GM21515 (cell line): ENCODE measurements at regions not wholly inside any gene's neighbourhood (a gene's known extent, or its start where the extent isn't known, plus 50 kb on each side); places are given as distances from the start of the nearest gene placed in this dataset.

Source experiments
- ATAC-seq: cut with Tn5 transposase; IDR thresholded peaks from one replicate; pipeline ENCODE4 v1.9.1; 2021; ENCODE audit not compliant: unreplicated experiment

DNA sequence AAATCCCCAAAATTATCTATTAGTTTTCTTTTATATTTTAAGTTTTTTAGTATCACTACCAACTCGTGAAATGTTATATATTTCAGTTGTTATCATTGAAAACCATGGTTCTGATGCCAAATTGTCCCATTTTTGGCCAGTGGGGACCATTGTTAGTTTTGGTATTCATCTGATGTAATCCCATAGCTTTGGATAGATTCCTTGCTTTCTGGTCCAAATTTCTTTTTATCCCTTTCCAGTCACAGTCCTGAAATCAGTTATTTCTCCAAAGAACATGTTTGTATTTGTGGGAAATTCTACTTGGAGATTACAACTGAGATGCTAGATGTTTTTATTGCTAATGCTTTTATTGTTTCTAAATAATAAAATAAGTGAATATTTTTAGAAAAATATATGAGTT is 976.8 kb upstream of the CRIM1 start:
- ATAC-seq: no peak

DNA sequence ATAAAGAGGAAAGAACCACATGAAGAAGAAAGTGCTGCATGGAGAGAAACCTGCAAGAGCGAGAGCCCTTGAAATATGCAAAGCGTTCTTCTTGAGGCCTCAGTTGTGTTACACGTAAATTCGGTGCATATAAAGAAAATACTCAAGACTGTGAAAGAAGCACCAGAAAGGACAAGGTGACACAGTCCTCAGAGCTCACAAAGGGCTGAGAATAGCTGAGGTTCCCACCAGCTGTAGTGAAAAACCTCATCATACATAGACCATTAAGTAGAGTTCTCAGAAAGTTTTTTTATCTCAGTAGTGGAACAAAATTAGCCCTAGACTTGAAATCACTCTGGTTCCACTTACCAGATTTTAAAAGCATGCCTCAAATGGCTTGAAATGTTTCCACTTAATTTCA is 980.7 kb upstream of the CRIM1 start:
- ATAC-seq: no peak

DNA sequence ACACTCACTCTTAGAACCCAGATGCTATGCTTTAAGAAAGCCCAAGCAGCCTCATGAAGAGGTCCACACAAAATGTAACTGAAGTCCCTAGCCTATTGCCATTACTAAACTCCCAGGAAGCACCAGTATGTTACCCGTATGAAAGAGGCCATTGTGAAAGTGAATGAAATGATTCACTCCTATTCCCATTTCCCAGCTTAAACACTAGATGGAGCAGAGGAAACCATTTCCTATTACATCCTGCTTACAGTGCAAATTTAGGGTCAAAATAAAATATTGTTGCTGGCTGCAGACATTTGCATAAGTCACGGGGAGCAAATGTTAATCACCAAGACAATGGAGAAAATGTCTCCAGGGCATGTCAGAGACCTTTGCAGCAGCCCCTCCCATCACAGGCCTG is 989.7 kb upstream of the CRIM1 start:
- ATAC-seq: no peak

DNA sequence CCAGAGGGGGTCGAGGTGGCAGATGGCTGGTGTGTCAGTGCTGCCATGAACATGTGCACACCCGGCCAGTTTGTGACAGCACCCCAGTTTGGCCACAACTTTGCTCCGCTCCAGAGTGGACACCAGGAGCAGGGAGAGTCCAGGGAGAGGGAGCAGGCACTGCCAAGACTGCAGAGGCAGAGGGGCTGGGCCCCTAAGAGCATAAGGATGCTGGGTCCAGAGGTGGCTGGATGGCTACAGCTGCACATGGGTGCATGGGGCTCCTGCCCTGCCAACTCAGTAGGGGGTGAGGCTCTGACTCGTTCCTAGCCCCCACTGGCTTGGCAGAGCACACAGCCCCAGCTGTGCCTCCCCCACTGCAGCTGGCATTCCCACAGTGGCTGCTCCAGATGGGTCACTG is 999.2 kb upstream of the CRIM1 start:
- no peak for ATAC-seq

GRCh38 chr2:35355056-35355455 is 1000.5 kb upstream of the CRIM1 start:
- ATAC-seq: no peak

GRCh38 chr2:35347561-35347960 is 1008.0 kb upstream of the CRIM1 start:
- no peak for ATAC-seq

- ATAC-seq: no peak
These were observed 1012.4 kb upstream of the CRIM1 start for GRCh38 chr2:35343135-35343534.

DNA sequence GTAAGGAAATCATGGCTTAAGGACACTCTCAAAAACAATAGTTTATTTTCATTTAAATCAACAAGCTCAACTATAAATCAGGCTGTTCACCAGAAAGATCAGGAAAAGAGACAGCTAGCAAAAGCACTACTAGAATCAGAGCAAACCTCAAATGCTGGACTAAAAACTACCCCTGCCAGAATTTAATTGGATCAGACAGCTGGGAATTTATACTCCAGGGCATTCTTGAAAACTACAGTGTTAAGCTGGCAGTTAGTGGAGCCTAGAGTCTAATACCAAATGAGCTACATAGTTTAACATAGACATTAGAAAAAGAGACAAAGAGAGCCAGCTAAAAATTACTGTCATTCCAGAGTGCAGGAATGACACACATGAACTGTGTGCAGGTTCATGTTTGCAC is 1016.4 kb upstream of the CRIM1 start:
- ATAC-seq: no peak

GRCh38 chr2:35337922-35338321 is 1017.7 kb upstream of the CRIM1 start:
- no peak for ATAC-seq

GRCh38 chr2:35314049-35314448 is 1041.5 kb upstream of the CRIM1 start:
- no peak for ATAC-seq

- ATAC-seq: no peak
These were observed 1054.2 kb upstream of the CRIM1 start for GRCh38 chr2:35301369-35301768.

DNA sequence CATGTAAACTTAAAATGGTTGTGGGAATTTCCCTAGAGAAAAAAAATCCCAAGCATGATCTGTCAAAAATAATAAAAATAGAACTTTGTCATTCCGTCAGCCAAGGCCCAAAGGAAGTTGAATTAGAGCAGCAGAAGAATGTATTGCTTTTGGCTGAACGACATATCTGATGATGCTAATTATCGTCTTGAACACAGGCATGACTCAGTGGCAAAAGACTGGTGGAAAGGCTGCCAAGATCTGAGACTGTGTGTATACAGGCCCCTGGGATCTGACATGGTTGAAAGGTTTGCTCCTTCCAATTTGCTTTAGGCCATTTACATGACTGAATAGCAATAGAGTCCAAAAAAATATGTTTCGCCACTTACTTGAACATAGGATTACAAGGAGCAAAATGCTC is 1057.1 kb upstream of the CRIM1 start:
- no peak for ATAC-seq

DNA sequence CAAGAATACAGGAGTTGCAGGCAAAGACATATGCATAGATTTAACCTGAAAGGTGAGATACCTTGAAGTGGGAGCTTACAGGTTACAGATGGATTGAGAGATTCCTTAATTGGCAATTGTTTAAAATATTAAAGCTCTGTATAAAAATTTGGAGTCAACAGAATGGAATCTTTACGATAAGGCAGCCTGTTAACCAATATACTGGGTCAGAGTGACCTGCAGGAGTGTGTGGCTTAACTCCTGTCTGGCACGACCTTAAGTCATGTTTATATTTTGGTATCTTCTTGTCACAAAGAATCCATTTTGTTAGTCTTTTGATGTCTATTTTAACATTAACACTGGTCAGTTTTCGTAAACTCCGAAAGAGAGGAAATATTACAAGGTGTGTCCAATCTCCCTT is 1058.2 kb upstream of the CRIM1 start:
- ATAC-seq: no peak

DNA sequence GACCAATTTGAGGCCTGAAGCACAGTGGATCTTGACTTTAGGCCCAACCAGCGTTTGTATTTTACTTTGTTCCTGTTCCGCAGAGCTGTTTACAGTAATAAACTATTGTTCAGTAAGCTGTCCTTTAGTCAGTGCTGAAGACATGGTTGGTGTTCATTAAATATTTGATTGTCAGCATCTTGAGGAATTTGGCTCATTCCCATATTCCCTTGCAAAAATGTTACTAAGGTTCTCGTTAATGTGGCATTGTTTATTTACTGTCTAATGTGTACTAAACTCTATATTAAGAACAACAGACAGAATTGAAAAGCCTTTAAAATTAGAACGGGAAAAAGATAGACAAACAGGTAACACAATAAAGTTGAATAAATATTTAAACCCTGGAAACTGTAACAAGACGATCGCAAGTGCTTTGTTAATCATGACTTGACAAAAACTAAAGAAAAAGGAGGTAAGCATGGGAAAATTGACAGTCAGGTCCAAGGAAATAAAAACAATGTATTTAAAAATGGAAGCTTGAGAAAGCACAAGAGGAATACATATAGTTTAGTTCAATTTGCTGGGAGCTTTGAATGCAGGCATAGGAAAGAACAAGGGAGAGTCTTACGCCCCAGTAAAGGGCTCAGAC is 1060.8 kb upstream of the CRIM1 start:
- no peak for ATAC-seq

- ATAC-seq: no peak
These were observed 1062.3 kb upstream of the CRIM1 start for GRCh38 chr2:35293261-35293660.

- no peak for ATAC-seq
These were observed 1063.4 kb upstream of the CRIM1 start for GRCh38 chr2:35292199-35292598.

DNA sequence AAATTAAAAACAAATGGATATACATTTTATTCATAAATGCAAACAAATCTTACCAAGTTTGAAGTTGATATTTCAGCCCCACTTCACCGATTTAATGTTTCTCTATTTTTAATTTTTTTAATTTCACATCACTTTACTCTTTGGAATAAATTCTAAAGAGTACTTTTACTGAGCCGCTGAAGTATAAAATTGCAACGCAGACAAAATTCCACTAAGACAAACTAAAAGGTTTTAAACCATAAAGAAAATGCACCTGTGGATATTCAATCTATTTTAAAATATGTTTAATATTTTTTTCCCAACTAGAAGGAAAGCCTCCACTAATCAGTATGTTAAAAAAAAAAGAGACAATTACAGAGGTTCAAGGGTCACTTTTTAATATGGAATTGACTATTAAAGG is 1073.9 kb upstream of the CRIM1 start:
- no peak for ATAC-seq

- ATAC-seq: no peak
These were observed 1099.8 kb upstream of the CRIM1 start for GRCh38 chr2:35255826-35256225.

DNA sequence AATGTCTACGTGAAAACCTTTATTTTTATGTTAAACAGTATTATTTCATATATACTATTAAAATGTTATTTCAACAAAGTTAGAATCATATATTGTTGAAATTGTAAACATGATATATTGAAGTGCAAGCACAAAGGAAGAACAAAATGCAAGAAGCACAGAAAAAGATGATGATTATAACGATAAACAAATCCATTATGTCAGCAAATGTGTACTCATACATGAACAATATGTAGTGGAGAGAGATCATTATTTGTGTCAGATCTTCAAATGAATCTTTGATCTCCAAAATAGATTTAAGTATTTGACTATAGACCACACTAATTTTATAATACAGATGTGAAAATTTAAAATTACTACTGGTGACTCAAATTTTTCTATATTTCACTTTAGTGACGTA is 1104.4 kb upstream of the CRIM1 start:
- ATAC-seq: no peak

- no peak for ATAC-seq
These were observed 1108.9 kb upstream of the CRIM1 start for GRCh38 chr2:35246702-35247101.

- no peak for ATAC-seq
These were observed 1127.0 kb upstream of the CRIM1 start for GRCh38 chr2:35228584-35228983.

GRCh38 chr2:35220461-35220860 is 1135.1 kb upstream of the CRIM1 start:
- no peak for ATAC-seq

- no peak for ATAC-seq
These were observed 1150.7 kb upstream of the CRIM1 start for GRCh38 chr2:35204881-35205280.

- no peak for ATAC-seq
These were observed 1151.3 kb upstream of the CRIM1 start for GRCh38 chr2:35204323-35204722.
